GM21723 (cell line): ENCODE measurements at regions not wholly inside any gene's neighbourhood (a gene's known extent, or its start where the extent isn't known, plus 50 kb on each side); places are given as distances from the start of the nearest gene placed in this dataset.

Experiments used
- ATAC-seq: cut with Tn5 transposase; IDR thresholded peaks from one replicate; pipeline ENCODE4 v1.9.1; 2021; ENCODE audit warnings: mild to moderate bottlenecking, moderate library complexity; ENCODE audit not compliant: unreplicated experiment

DNA sequence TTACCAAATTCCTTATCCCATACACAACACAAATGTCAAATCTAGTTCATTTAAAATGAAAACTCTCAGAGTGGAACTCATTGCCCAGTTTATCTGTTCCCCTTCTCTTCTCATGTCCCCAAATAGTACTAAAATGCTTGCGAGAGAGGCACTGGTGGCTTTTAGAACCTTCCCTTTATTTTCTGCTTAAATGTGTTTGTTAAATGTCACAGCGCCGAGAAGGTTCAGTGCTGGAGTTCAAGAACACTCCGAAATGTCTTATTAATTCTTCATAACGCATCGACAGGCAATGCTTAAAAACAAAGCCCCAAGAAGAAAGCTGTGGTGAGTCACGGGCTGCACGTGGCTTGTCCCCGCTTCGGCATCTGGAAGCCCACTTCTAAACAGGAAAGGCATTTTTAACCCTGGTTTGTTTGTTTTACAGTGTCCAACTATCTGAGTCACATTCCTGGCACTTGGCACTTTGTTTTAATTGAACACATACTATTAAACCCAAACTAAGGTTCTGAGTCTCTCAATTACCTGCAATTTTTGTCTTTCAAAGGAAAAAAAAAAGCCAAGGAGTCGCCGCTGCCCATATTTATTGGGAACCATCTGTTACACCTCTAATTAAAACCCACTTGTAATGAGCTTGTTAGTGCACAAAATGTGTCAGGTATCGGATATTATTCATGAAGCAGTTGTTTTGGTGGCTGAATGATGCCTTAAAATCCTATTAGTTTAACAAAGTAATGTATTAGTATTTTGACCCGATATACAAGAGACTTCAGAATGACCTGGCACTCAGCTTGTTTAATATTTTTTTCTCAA, 49.9 kb upstream of the MGMT start:
- ATAC-seq = no peak
